WERI-Rb-1 (cell line): ENCODE measurements at regions not wholly inside any gene's neighbourhood (a gene's known extent, or its start where the extent isn't known, plus 50 kb on each side); places are given as distances from the start of the nearest gene placed in this dataset.

Experiments used
- DNase-seq: peaks from one replicate; pipeline ENCODE4 v3.0.0-alpha.2; 2020
- H3K27ac ChIP-seq: fragments of 250-450 bp; sonication (Bioruptor Pico); 2 replicates; pipeline ENCODE4 v1.5.1; 2020; ENCODE audit warnings: mild to moderate bottlenecking, moderate library complexity
- H3K27me3 ChIP-seq: fragments of 250-450 bp; sonication (Bioruptor Pico); 2 replicates; pipeline ENCODE4 v1.5.1; 2021; ENCODE audit warnings: mild to moderate bottlenecking, low read depth, moderate library complexity; ENCODE audit not compliant: insufficient read depth, severe bottlenecking
- H3K36me3 ChIP-seq: fragments of 250-450 bp; sonication (Bioruptor Pico); 2 replicates; pipeline ENCODE4 v1.5.1; 2020; ENCODE audit warnings: mild to moderate bottlenecking, moderate library complexity
- H3K4me3 ChIP-seq: 2 replicates; pipeline ENCODE4 v1.5.1; 2011; ENCODE audit warnings: low read depth, mild to moderate bottlenecking, control low read depth, low read length
- H3K9me3 ChIP-seq: fragments of 250-450 bp; sonication (Bioruptor Pico); 2 replicates; pipeline ENCODE4 v1.5.1; 2021; ENCODE audit warnings: mild to moderate bottlenecking, moderate library complexity; ENCODE audit not compliant: severe bottlenecking
- CTCF ChIP-seq: IDR thresholded peaks from 2 replicates; pipeline ENCODE4 v1.5.1; 2011; ENCODE audit warnings: low read depth, mild to moderate bottlenecking, control low read depth, inconsistent platforms, low read length

- Histone ChIP-seq H3K36me3 (no peaks in the 10 kb centered on the region), H3K4me3 (no peak overlapping the region), H3K9me3 (no peaks in the 10 kb centered on the region), H3K27me3 (peaks cover 27% of the 10 kb centered on the region), H3K27ac (no peak overlapping the region)
- no peak for DNase-seq
- TF ChIP-seq CTCF = no peak
These were observed 327.7 kb downstream of the DHX35 start for GRCh38 chr20:39289831-39290230.

- no peak overlapping the region for H3K27ac ChIP-seq
- DNase-seq = peak; percentile 10
- TF ChIP-seq CTCF = peak; percentile 27; the same call in 1 of the 2 replicates
- H3K27me3 ChIP-seq = peaks cover 32% of the 10 kb centered on the region
- no peak overlapping the region for H3K4me3 ChIP-seq
- no peaks in the 10 kb centered on the region for H3K9me3 ChIP-seq
- H3K36me3 ChIP-seq = no peaks in the 10 kb centered on the region
These were observed 327.2 kb downstream of the DHX35 start for GRCh38 chr20:39289316-39289715.

GRCh38 chr20:39283464-39283863 lies 321.3 kb downstream of the DHX35 start:
- H3K4me3 ChIP-seq = no peak overlapping the region
- no peak for TF ChIP-seq CTCF
- H3K36me3 ChIP-seq = no peaks in the 10 kb centered on the region
- no peaks in the 10 kb centered on the region for H3K9me3 ChIP-seq
- no peak for DNase-seq
- H3K27me3 ChIP-seq = peaks cover 34% of the 10 kb centered on the region
- no peak overlapping the region for H3K27ac ChIP-seq

GRCh38 chr20:39282619-39283092 lies 320.5 kb downstream of the DHX35 start:
- no peaks in the 10 kb centered on the region for H3K36me3 ChIP-seq
- H3K9me3 ChIP-seq = no peaks in the 10 kb centered on the region
- DNase-seq = no peak
- no peak for TF ChIP-seq CTCF
- no peak overlapping the region for H3K27ac ChIP-seq
- peaks cover 41% of the 10 kb centered on the region for H3K27me3 ChIP-seq
- no peak overlapping the region for H3K4me3 ChIP-seq

GRCh38 chr20:39280875-39281274 lies 318.7 kb downstream of the DHX35 start:
- no peaks in the 10 kb centered on the region for H3K36me3 ChIP-seq
- no peak overlapping the region for H3K27ac ChIP-seq
- no peak for DNase-seq
- no peaks in the 10 kb centered on the region for H3K9me3 ChIP-seq
- H3K4me3 ChIP-seq = no peak overlapping the region
- no peak for TF ChIP-seq CTCF
- H3K27me3 ChIP-seq = peaks cover 46% of the 10 kb centered on the region

GRCh38 chr20:39278230-39278788 lies 316.2 kb downstream of the DHX35 start:
- Histone ChIP-seq H3K27ac (no peak overlapping the region), H3K9me3 (no peaks in the 10 kb centered on the region), H3K4me3 (no peak overlapping the region), H3K27me3 (peaks cover 46% of the 10 kb centered on the region), H3K36me3 (no peaks in the 10 kb centered on the region)
- DNase-seq = no peak
- TF ChIP-seq CTCF = no peak
